ENCODE measurements at regions not wholly inside any gene's neighbourhood (a gene's known extent, or its start where the extent isn't known, plus 50 kb on each side); places are given as distances from the start of the nearest gene placed in this dataset.

DNA sequence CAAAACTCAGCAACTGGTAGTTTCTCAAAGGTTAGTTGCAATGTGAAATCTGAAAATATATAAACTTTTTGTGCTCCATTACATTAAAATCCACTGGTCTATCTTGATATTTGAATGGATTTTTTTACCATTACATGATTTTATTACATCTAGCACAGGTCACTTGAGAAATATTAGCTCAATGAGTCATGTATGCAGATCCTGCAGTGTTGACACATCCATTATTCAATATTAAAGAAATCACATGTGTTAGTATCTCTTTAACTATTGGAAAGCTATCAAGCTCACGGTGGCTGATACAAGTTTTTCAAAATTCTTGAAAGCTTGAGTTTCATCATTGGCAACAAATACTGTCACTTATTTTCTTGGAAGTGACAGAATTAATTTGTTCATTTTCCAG lies 373.9 kb upstream of the TSHZ3 start:
- Histone ChIP-seq H3K27me3 (ENCODE audit: control insufficient read depth, low read length) (no peaks in the 10 kb centered on the region), H3K4me3 (ENCODE audit: low read length) (no peak overlapping the region), H3K4me1 (ENCODE audit: control insufficient read depth, low read length) (no peaks in the 10 kb centered on the region), H3K79me2 (ENCODE audit: control insufficient read depth, low read length) (no peaks in the 10 kb centered on the region), H3F3A (ENCODE audit: control insufficient read depth, insufficient read depth) (no peaks in the 10 kb centered on the region), H4K20me1 (ENCODE audit: control insufficient read depth, insufficient read depth, low read depth, low read length) (no peaks in the 10 kb centered on the region), H3K9me2 (replicated peaks; ENCODE audit: control insufficient read depth, low read length) (no peaks in the 10 kb centered on the region; the same call in 1 of the 2 replicates), H3K4me2 (ENCODE audit: low read length) (no peak overlapping the region), H3K27ac (ENCODE audit: low read depth, low read length) (no peak overlapping the region), H3K9me3 (ENCODE audit: control insufficient read depth, insufficient read depth, low read length) (no peaks in the 10 kb centered on the region), H3K36me3 (ENCODE audit: control insufficient read depth, low read length) (no peaks in the 10 kb centered on the region)
- TF ChIP-seq, protein P1, sequence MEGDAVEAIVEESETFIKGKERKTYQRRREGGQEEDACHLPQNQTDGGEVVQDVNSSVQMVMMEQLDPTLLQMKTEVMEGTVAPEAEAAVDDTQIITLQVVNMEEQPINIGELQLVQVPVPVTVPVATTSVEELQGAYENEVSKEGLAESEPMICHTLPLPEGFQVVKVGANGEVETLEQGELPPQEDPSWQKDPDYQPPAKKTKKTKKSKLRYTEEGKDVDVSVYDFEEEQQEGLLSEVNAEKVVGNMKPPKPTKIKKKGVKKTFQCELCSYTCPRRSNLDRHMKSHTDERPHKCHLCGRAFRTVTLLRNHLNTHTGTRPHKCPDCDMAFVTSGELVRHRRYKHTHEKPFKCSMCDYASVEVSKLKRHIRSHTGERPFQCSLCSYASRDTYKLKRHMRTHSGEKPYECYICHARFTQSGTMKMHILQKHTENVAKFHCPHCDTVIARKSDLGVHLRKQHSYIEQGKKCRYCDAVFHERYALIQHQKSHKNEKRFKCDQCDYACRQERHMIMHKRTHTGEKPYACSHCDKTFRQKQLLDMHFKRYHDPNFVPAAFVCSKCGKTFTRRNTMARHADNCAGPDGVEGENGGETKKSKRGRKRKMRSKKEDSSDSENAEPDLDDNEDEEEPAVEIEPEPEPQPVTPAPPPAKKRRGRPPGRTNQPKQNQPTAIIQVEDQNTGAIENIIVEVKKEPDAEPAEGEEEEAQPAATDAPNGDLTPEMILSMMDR (IDR thresholded peaks at IDR 0.05; ENCODE audit: low read depth, low read length, poor library complexity, severe bottlenecking): no peak
- no peak for TF ChIP-seq EZH2phosphoT487 (IDR thresholded peaks at IDR 0.05; ENCODE audit: borderline replicate concordance, low read length)

DNA sequence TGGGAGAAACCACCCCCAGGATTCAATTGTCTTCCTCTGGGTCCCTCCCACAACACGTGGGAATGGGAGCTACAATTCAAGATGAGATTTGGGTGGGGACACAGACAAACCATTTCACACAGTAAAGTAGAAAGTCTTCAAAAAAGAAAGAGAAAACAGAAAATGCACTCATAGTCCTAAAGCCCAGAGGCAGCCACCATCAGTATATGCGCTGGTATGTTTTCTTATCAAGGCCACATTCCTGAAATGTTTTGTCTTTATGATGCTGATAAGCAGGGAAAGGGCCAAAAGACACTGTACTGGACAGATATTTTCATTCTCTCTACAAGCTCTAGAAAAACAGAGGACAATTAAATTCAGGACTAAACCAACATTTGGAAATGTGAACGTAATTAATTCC lies 375.8 kb upstream of the TSHZ3 start:
- Histone ChIP-seq H3K36me3 (ENCODE audit: control insufficient read depth, low read length) (no peaks in the 10 kb centered on the region), H3K4me3 (ENCODE audit: low read length) (no peak overlapping the region), H3K4me1 (ENCODE audit: control insufficient read depth, low read length) (no peaks in the 10 kb centered on the region), H3K79me2 (ENCODE audit: control insufficient read depth, low read length) (no peaks in the 10 kb centered on the region), H4K20me1 (ENCODE audit: control insufficient read depth, insufficient read depth, low read depth, low read length) (no peaks in the 10 kb centered on the region), H3K27ac (ENCODE audit: low read depth, low read length) (no peak overlapping the region), H3K9me3 (ENCODE audit: control insufficient read depth, insufficient read depth, low read length) (no peaks in the 10 kb centered on the region), H3F3A (ENCODE audit: control insufficient read depth, insufficient read depth) (no peaks in the 10 kb centered on the region), H3K4me2 (ENCODE audit: low read length) (no peak overlapping the region), H3K27me3 (ENCODE audit: control insufficient read depth, low read length) (no peaks in the 10 kb centered on the region), H3K9me2 (replicated peaks; ENCODE audit: control insufficient read depth, low read length) (no peaks in the 10 kb centered on the region; the same call in 1 of the 2 replicates)
- TF ChIP-seq EZH2phosphoT487 (IDR thresholded peaks at IDR 0.05; ENCODE audit: borderline replicate concordance, low read length): no peak
- TF ChIP-seq, protein P1 (IDR thresholded peaks at IDR 0.05; ENCODE audit: low read depth, low read length, poor library complexity, severe bottlenecking): no peak

DNA sequence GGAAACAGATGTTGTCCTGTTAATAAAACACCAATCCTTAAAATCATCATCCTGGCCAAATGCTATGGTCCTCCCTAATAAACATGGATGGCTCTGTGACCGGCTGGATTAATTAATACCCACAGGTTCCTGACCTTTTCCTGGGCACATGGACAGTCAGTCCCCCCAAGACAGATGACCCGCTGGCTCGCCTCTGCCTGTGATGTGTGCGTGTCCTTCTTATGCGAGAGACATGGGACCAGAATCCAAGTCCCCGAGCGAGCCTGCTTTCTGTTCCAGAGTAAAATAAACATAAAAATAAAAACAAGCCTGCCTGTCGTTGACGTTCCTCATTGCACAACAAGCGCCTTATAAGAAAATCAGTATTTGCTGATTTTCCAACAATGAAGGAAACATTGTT lies 378.3 kb upstream of the TSHZ3 start:
- Histone ChIP-seq H3K27me3 (ENCODE audit: control insufficient read depth, low read length) (no peaks in the 10 kb centered on the region), H3K27ac (ENCODE audit: low read depth, low read length) (no peak overlapping the region), H3K36me3 (ENCODE audit: control insufficient read depth, low read length) (no peaks in the 10 kb centered on the region), H3K4me3 (ENCODE audit: low read length) (no peak overlapping the region), H3K9me2 (replicated peaks; ENCODE audit: control insufficient read depth, low read length) (no peaks in the 10 kb centered on the region), H3F3A (ENCODE audit: control insufficient read depth, insufficient read depth) (no peaks in the 10 kb centered on the region), H4K20me1 (ENCODE audit: control insufficient read depth, insufficient read depth, low read depth, low read length) (no peaks in the 10 kb centered on the region), H3K9me3 (ENCODE audit: control insufficient read depth, insufficient read depth, low read length) (no peaks in the 10 kb centered on the region), H3K4me2 (ENCODE audit: low read length) (no peak overlapping the region), H3K4me1 (ENCODE audit: control insufficient read depth, low read length) (no peaks in the 10 kb centered on the region), H3K79me2 (ENCODE audit: control insufficient read depth, low read length) (no peaks in the 10 kb centered on the region)
- TF ChIP-seq, protein P1 (IDR thresholded peaks at IDR 0.05; ENCODE audit: low read depth, low read length, poor library complexity, severe bottlenecking): no peak
- no peak for TF ChIP-seq EZH2phosphoT487 (IDR thresholded peaks at IDR 0.05; ENCODE audit: borderline replicate concordance, low read length)

DNA sequence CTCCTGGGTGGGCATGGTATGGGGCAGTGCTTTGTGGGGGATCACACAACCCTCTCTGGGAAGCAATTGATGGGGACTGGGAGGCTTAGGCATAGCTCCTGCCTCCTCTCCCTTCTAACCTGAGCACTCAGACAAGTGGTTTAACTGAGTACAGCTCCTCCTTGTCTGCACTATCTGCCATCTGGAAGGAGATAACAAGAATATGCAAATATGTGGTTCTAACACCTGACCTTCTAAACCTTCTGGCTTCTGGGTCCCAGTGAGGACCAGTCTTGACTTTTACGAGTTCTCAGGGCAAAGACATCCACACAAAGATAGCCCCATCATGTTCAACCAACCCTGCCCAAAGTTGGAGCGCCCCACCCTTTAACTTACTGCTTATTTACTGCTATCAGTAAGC lies 381.0 kb upstream of the TSHZ3 start:
- Histone ChIP-seq H4K20me1 (ENCODE audit: control insufficient read depth, insufficient read depth, low read depth, low read length) (no peaks in the 10 kb centered on the region), H3K9me2 (replicated peaks; ENCODE audit: control insufficient read depth, low read length) (no peaks in the 10 kb centered on the region), H3K4me3 (ENCODE audit: low read length) (no peak overlapping the region), H3K4me2 (ENCODE audit: low read length) (no peak overlapping the region), H3K36me3 (ENCODE audit: control insufficient read depth, low read length) (no peaks in the 10 kb centered on the region), H3K27me3 (ENCODE audit: control insufficient read depth, low read length) (no peaks in the 10 kb centered on the region), H3K4me1 (ENCODE audit: control insufficient read depth, low read length) (no peaks in the 10 kb centered on the region), H3K79me2 (ENCODE audit: control insufficient read depth, low read length) (no peaks in the 10 kb centered on the region), H3F3A (ENCODE audit: control insufficient read depth, insufficient read depth) (no peaks in the 10 kb centered on the region), H3K9me3 (ENCODE audit: control insufficient read depth, insufficient read depth, low read length) (no peaks in the 10 kb centered on the region), H3K27ac (ENCODE audit: low read depth, low read length) (no peak overlapping the region)
- no peak for TF ChIP-seq EZH2phosphoT487 (IDR thresholded peaks at IDR 0.05; ENCODE audit: borderline replicate concordance, low read length)
- TF ChIP-seq, protein P1 (IDR thresholded peaks at IDR 0.05; ENCODE audit: low read depth, low read length, poor library complexity, severe bottlenecking): no peak
